ENCODE measurements at regions not wholly inside any gene's neighbourhood (a gene's known extent, or its start where the extent isn't known, plus 50 kb on each side); places are given as distances from the start of the nearest gene placed in this dataset.

- peak; percentile 92 for DNase-seq (ENCODE audit: low read depth)
Observed at GRCh38 chr12:92614502-92614901, 88.3 kb upstream of the PLEKHG7 start.

- peak; percentile 53 for DNase-seq (ENCODE audit: low read depth)
Observed at GRCh38 chr12:92614001-92614400, 88.8 kb upstream of the PLEKHG7 start.

- no peak for DNase-seq (ENCODE audit: low read depth)
Observed at GRCh38 chr12:92612611-92613010, 90.2 kb upstream of the PLEKHG7 start.

GRCh38 chr12:92608151-92609091, 94.4 kb upstream of the PLEKHG7 start:
- DNase-seq (ENCODE audit: low read depth) = peak; percentile 52

GRCh38 chr12:92606956-92607355, 95.8 kb upstream of the PLEKHG7 start:
- DNase-seq (ENCODE audit: low read depth) = no peak

- no peak for DNase-seq (ENCODE audit: low read depth)
Observed at GRCh38 chr12:92605621-92606170, 97.1 kb upstream of the PLEKHG7 start.

- no peak for DNase-seq (ENCODE audit: low read depth)
Observed at GRCh38 chr12:92604786-92605185, 98.0 kb upstream of the PLEKHG7 start.

- DNase-seq (ENCODE audit: low read depth) = no peak
Observed at GRCh38 chr12:92603741-92604432, 98.9 kb upstream of the PLEKHG7 start.

- no peak for DNase-seq (ENCODE audit: low read depth)
Observed at GRCh38 chr12:92602930-92603623, 99.7 kb upstream of the PLEKHG7 start.

- no peak for DNase-seq (ENCODE audit: low read depth)
Observed at GRCh38 chr12:92602476-92602875, 100.3 kb upstream of the PLEKHG7 start.

GRCh38 chr12:92601680-92602079, 101.1 kb upstream of the PLEKHG7 start:
- no peak for DNase-seq (ENCODE audit: low read depth)

GRCh38 chr12:92601176-92601575, 101.6 kb upstream of the PLEKHG7 start:
- no peak for DNase-seq (ENCODE audit: low read depth)

- no peak for DNase-seq (ENCODE audit: low read depth)
Observed at GRCh38 chr12:92600052-92600451, 102.7 kb upstream of the PLEKHG7 start.

GRCh38 chr12:92597997-92598396, 104.8 kb upstream of the PLEKHG7 start:
- DNase-seq (ENCODE audit: low read depth) = peak; percentile 47

GRCh38 chr12:92597118-92597517, 105.7 kb upstream of the PLEKHG7 start:
- DNase-seq (ENCODE audit: low read depth) = no peak

- no peak for DNase-seq (ENCODE audit: low read depth)
Observed at GRCh38 chr12:92596383-92596782, 106.4 kb upstream of the PLEKHG7 start.

- DNase-seq (ENCODE audit: low read depth) = no peak
Observed at GRCh38 chr12:92595663-92596062, 107.1 kb upstream of the PLEKHG7 start.

- peak; percentile 68 for DNase-seq (ENCODE audit: low read depth)
Observed at GRCh38 chr12:92593734-92594402, 108.9 kb upstream of the PLEKHG7 start.

- DNase-seq (ENCODE audit: low read depth) = no peak
Observed at GRCh38 chr12:92585115-92585727, 117.6 kb upstream of the PLEKHG7 start.

- no peak for DNase-seq (ENCODE audit: low read depth)
Observed at GRCh38 chr12:92583910-92584309, 118.9 kb upstream of the PLEKHG7 start.

GRCh38 chr12:92582893-92583292, 119.9 kb upstream of the PLEKHG7 start:
- no peak for DNase-seq (ENCODE audit: low read depth)
